ENCODE measurements at regions not wholly inside any gene's neighbourhood (a gene's known extent, or its start where the extent isn't known, plus 50 kb on each side); places are given as distances from the start of the nearest gene placed in this dataset.

DNA sequence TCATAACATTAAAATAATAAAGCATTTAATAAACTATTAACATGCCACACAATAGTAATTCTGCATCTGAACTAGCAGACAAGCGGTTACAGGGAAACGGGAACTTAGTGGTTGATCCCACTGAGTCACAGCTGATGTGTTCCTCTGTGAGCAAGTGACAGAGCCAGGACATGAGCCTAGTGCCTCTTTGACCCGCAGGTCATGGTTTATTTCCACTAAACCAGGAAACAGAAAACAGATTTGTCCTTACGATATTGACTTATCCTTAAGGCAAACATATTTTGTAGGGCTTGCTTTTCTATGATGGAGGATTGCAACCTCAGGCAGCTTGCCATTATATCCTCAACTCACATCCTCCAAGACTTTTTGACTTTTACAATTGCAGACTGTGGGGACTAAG, 987.3 kb downstream of the CCSER2 start:
- no peak overlapping the region for H3K4me3 ChIP-seq
- TF ChIP-seq POLR2AphosphoS5 (IDR thresholded peaks at IDR 0.05) (no peak), POLR2A (IDR thresholded peaks at IDR 0.05) (no peak), CTCF (IDR thresholded peaks at IDR 0.05) (no peak), EP300 (IDR thresholded peaks at IDR 0.05; ENCODE audit: low read depth) (no peak)
- WGBS, 2 donors (ENCODE audit: low coverage in 1 of 2), result 61 to 69% methylated on average over 4 of the region's 4 CpGs
- no peaks in the 10 kb centered on the region for H3K36me3 ChIP-seq
- DNase-seq, result no peak
- intact Hi-C loops (cut with DNase I; ENCODE audit: low total_unique reads), result no loop called here
- in situ Hi-C loops (cut with MboI; ENCODE audit: low pct_ligation_motif_present in 1 of 4, low pct_unique_long_range_greater_than_20kb in 1 of 4, low sequenced_read_pairs in 3 of 4), result no loop called here
- H3K4me1 ChIP-seq, result no peaks in the 10 kb centered on the region
- H3K27ac ChIP-seq, result no peak overlapping the region
- H3K9me3 ChIP-seq, result no peaks in the 10 kb centered on the region
- H3K27me3 ChIP-seq, result no peaks in the 10 kb centered on the region

DNA sequence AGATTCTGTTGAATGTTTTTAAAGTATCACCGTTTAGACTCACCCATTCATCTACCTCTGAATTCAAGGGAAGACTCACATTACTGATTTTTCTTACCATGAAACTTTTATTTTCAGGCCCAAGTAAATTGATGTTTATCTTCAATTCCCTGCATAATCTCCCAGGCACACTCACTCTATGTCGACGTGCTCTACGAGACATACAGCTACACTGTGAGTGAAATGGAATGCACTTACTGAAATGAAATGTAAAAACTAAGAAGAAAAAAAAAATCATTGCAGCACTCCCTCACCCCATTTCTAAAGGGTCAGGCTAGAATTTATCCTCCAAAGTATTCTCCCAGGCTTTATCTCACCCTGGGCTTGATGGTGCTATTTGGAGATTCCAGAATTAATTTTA, 987.9 kb downstream of the CCSER2 start:
- no peak for TF ChIP-seq POLR2AphosphoS5 (IDR thresholded peaks at IDR 0.05)
- TF ChIP-seq CTCF (IDR thresholded peaks at IDR 0.05), result no peak
- TF ChIP-seq EP300 (IDR thresholded peaks at IDR 0.05; ENCODE audit: low read depth), result no peak
- TF ChIP-seq POLR2A (IDR thresholded peaks at IDR 0.05), result no peak

GRCh38 chr10:85317827-85318226, 989.4 kb downstream of the CCSER2 start:
- Histone ChIP-seq H3K9me3 (no peaks in the 10 kb centered on the region), H3K4me1 (no peaks in the 10 kb centered on the region), H3K4me3 (no peak overlapping the region), H3K27me3 (no peaks in the 10 kb centered on the region), H3K36me3 (no peaks in the 10 kb centered on the region), H3K27ac (no peak overlapping the region)
- 65% methylated on average over 2 of the region's 2 CpGs; no CpG with 5 or more reads in 1 of the 2 donors for WGBS, 2 donors (ENCODE audit: low coverage in 1 of 2)
- no peak for DNase-seq
- intact Hi-C loops (cut with DNase I; ENCODE audit: low total_unique reads) (no loop called here), in situ Hi-C loops (cut with MboI; ENCODE audit: low pct_ligation_motif_present in 1 of 4, low pct_unique_long_range_greater_than_20kb in 1 of 4, low sequenced_read_pairs in 3 of 4) (no loop called here)
- TF ChIP-seq CTCF (IDR thresholded peaks at IDR 0.05) (no peak), POLR2AphosphoS5 (IDR thresholded peaks at IDR 0.05) (no peak), POLR2A (IDR thresholded peaks at IDR 0.05) (no peak), EP300 (IDR thresholded peaks at IDR 0.05; ENCODE audit: low read depth) (no peak)

More for the DNA sequence above, 987.9 kb downstream of the CCSER2 start:
- in situ Hi-C loops (cut with MboI; ENCODE audit: low pct_ligation_motif_present in 1 of 4, low pct_unique_long_range_greater_than_20kb in 1 of 4, low sequenced_read_pairs in 3 of 4) (no loop called here), intact Hi-C loops (cut with DNase I; ENCODE audit: low total_unique reads) (no loop called here)
- no peak overlapping the region for H3K27ac ChIP-seq
- H3K4me3 ChIP-seq, result no peak overlapping the region
- no peaks in the 10 kb centered on the region for H3K4me1 ChIP-seq
- no peaks in the 10 kb centered on the region for H3K36me3 ChIP-seq
- H3K27me3 ChIP-seq, result no peaks in the 10 kb centered on the region
- 76 to 86% methylated on average over 4 of the region's 4 CpGs for WGBS, 2 donors (ENCODE audit: low coverage in 1 of 2)
- no peak for DNase-seq
- H3K9me3 ChIP-seq, result no peaks in the 10 kb centered on the region

DNA sequence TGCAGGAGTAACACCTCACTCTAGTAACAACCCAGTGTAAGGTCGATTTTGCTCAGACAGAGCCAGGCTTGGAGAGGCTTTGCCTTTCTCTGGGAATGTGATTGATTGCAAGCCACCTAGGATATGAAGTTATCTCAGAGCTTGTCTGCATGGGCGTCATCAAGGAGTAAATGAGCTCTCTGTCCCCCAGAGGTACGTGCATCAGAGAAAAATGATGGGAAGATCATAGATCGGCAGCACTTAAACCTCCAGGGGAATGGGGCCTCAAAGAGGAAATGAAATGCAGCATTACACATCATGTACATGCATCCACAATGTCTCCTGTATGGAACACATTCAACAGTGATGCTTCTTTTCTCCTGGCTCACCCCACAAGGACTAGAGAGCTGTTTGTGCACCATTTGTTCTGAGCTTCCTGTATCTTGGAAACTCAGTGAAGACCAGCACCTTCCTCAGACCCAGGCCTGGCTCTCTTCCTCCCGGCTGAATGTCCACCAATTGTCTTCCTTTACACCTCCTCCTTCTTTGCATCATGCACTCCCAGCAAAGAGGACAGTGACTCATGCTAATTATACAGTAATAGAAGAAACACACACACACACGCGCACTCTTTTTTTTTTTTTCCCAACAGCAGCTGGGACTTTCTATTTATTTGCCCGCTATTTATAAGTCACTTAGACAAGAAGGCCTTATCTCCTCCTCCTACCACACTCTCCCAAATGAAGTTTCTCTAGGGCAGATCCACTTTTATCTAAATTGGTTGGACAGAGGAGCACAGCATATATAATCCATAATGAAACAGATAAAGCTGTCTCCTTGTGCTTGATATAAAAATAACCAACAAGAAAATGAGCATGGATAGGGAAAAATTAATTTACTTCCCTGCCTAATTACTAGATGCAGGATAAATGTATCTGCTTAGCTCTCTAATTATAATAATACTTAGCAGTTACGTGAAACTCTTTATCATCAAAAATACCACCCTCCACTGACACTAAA, 990.7 kb downstream of the CCSER2 start:
- H3K9me3 ChIP-seq, result no peaks in the 10 kb centered on the region
- in situ Hi-C loops (cut with MboI; ENCODE audit: low pct_ligation_motif_present in 1 of 4, low pct_unique_long_range_greater_than_20kb in 1 of 4, low sequenced_read_pairs in 3 of 4), result no loop called here
- 53 to 69% methylated on average over 8 to 9 of the region's 9 CpGs for WGBS, 2 donors (ENCODE audit: low coverage in 1 of 2)
- no peak for DNase-seq
- H3K27ac ChIP-seq, result no peak overlapping the region
- no peak overlapping the region for H3K4me3 ChIP-seq
- no peaks in the 10 kb centered on the region for H3K27me3 ChIP-seq
- H3K4me1 ChIP-seq, result no peaks in the 10 kb centered on the region
- intact Hi-C loops (cut with DNase I; ENCODE audit: low total_unique reads), result no loop called here
- TF ChIP-seq CTCF (IDR thresholded peaks at IDR 0.05), result no peak
- TF ChIP-seq POLR2AphosphoS5 (IDR thresholded peaks at IDR 0.05), result no peak
- TF ChIP-seq EP300 (IDR thresholded peaks at IDR 0.05; ENCODE audit: low read depth), result no peak
- TF ChIP-seq POLR2A (IDR thresholded peaks at IDR 0.05), result no peak
- H3K36me3 ChIP-seq, result no peaks in the 10 kb centered on the region

Data from transverse colon (tissue), 4 donors.